ENCODE measurements at regions not wholly inside any gene's neighbourhood (a gene's known extent, or its start where the extent isn't known, plus 50 kb on each side); places are given as distances from the start of the nearest gene placed in this dataset.

DNA sequence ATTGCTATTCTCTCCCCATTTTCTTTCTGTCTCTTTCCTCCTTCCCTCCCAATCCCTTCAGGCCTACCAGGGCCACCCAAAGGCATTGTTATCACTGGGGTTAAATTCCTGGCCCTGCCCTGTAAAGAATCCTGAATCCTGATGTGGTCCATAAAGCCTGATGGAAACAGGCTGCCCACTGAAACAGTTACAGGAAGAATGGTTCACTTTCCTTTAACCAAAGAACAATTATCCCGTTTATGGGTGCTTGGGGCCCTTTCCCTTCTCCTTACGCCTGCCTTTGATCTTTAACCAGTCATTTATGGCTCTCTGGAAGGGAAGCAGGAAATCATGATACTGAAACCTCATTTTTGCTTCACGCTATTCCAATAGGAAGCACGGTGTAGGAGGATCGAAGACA, 273.1 kb upstream of the NEBL start:
- Histone ChIP-seq H3K4me2 (ENCODE audit: insufficient read depth in 1 of 2, low read depth in 2 of 2, low read length in 2 of 2) (no peak overlapping the region), H3K23ac (ENCODE audit: insufficient read length) (no peak overlapping the region), H3K14ac (ENCODE audit: insufficient read length) (no peak overlapping the region), H3K36me3 (ENCODE audit: control insufficient read depth in 2 of 4, insufficient read depth in 4 of 4, low read length in 3 of 4) (peaks cover 0 to 10% (median 0%) of the 10 kb centered on the region in 4 experiments; a peak in 1 of 8 replicates), H3K18ac (ENCODE audit: extremely low read depth, low read length) (no peak overlapping the region), H3K9me3 (ENCODE audit: insufficient read depth in 2 of 2, low read depth in 1 of 2, low read length in 1 of 2) (no peaks in the 10 kb centered on the region), H3K4me3 (ENCODE audit: extremely low read depth in 1 of 4, insufficient read depth in 2 of 4, low read depth in 3 of 4, low read length in 4 of 4) (no peak overlapping the region), H4K5ac (ENCODE audit: insufficient read length, low read depth, low read length) (no peak overlapping the region), H4K20me1 (replicated peaks in 1 of 2; ENCODE audit: control insufficient read depth in 1 of 2, insufficient read depth in 2 of 2, low read length in 2 of 2) (peaks cover 0 to 2% of the 10 kb centered on the region in 2 experiments), H3K27ac (ENCODE audit: low read depth, low read length) (no peak overlapping the region), H2BK12ac (ENCODE audit: low read depth, low read length) (no peak overlapping the region), H3K9ac (replicated peaks in 1 of 4; ENCODE audit: extremely low read depth in 1 of 4, low read depth in 3 of 4, low read length in 3 of 4) (0 out of 7 replicates have a peak overlapping the region, but pooled peaks of 1 of the 4 experiments have one; percentile 13), H2BK20ac (ENCODE audit: low read length) (no peak overlapping the region), H2BK5ac (ENCODE audit: low read depth, low read length) (no peak overlapping the region), H4K8ac (ENCODE audit: extremely low read depth, insufficient read depth, low read length) (no peak overlapping the region), H3K23me2 (ENCODE audit: low read depth, low read length) (peaks cover 15% of the 10 kb centered on the region; the same call in 1 of the 2 replicates), H2BK120ac (replicated peaks; ENCODE audit: low read depth, low read length) (no peak overlapping the region), H2AK5ac (ENCODE audit: low read depth, low read length) (no peak overlapping the region), H3K4me1 (replicated peaks in 1 of 4; ENCODE audit: control insufficient read depth in 3 of 4, insufficient read depth in 4 of 4, low read length in 3 of 4) (peaks cover 0 to 3% (median 2%) of the 10 kb centered on the region in 4 experiments; a peak in 4 of 7 replicates), H3K4ac (replicated peaks; ENCODE audit: insufficient read length, low read depth, low read length) (no peak overlapping the region), H3K79me1 (ENCODE audit: low read depth, low read length) (no peaks in the 10 kb centered on the region), H3K56ac (replicated peaks; ENCODE audit: insufficient read length, low read depth, low read length) (no peak overlapping the region), H4K91ac (replicated peaks; ENCODE audit: insufficient read length, low read length) (no peak overlapping the region), H2AFZ (ENCODE audit: low read length) (no peak overlapping the region), H3K27me3 (replicated peaks in 1 of 4; ENCODE audit: control insufficient read depth in 3 of 4, extremely low read depth in 1 of 4, insufficient read depth in 3 of 4, low read length in 3 of 4) (peaks cover 0 to 17% (median 10%) of the 10 kb centered on the region in 4 experiments; a peak in 6 of 7 replicates), H2BK15ac (ENCODE audit: low read length) (no peak overlapping the region), H3K79me2 (ENCODE audit: control insufficient read depth in 1 of 2, insufficient read depth in 2 of 2, low read length in 2 of 2) (no peaks in the 10 kb centered on the region)
- ChIA-PET CTCF (ENCODE audit: partially characterized antibody) (no interaction called here), POLR2A (ENCODE audit: partially characterized antibody) (no interaction called here)
- FAIRE-seq = no peak
- 97% methylated on average over 5 of the region's 5 CpGs; no CpG with 5 or more reads in 1 of the 2 experiments for WGBS, 2 experiments (ENCODE audit: extremely low coverage in 1 of 2, insufficient coverage in 1 of 2, insufficient read length in 1 of 2, insufficient replicate concordance in 2 of 2, low coverage in 1 of 2, low lambda C conversion rate in 2 of 2, missing lambda C conversion rate in 1 of 2)
- DNase-seq (ENCODE audit: low read depth in 1 of 2, low spot score in 2 of 2) = no peak
- no peak for TF ChIP-seq RBBP5 (IDR thresholded peaks at IDR 0.05; ENCODE audit: borderline replicate concordance, low read depth, low read length)
- TF ChIP-seq SIN3A (conservative IDR thresholded peaks at IDR 0.05 in 1 of 2, IDR thresholded peaks at IDR 0.05 in 1 of 2; ENCODE audit: low read depth in 1 of 2, low read length in 2 of 2) = no peak
- TF ChIP-seq, protein P1, sequence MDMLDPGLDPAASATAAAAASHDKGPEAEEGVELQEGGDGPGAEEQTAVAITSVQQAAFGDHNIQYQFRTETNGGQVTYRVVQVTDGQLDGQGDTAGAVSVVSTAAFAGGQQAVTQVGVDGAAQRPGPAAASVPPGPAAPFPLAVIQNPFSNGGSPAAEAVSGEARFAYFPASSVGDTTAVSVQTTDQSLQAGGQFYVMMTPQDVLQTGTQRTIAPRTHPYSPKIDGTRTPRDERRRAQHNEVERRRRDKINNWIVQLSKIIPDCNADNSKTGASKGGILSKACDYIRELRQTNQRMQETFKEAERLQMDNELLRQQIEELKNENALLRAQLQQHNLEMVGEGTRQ (IDR thresholded peaks at IDR 0.05; ENCODE audit: low read length) = no peak
- TF ChIP-seq SIRT6 (IDR thresholded peaks at IDR 0.05; ENCODE audit: low read length) = no peak
- no peak for TF ChIP-seq CREB1 (IDR thresholded peaks at IDR 0.05)
- TF ChIP-seq ZNF274 (IDR thresholded peaks at IDR 0.05; ENCODE audit: borderline replicate concordance, extremely low read depth, low read length) = no peak
- no peak for TF ChIP-seq RNF2 (IDR thresholded peaks at IDR 0.05; ENCODE audit: borderline replicate concordance, low read depth, low read length, missing control alignments, poor library complexity, severe bottlenecking)
- TF ChIP-seq KDM5A (IDR thresholded peaks at IDR 0.05; ENCODE audit: low read length) = no peak
